ENCODE measurements at regions not wholly inside any gene's neighbourhood (a gene's known extent, or its start where the extent isn't known, plus 50 kb on each side); places are given as distances from the start of the nearest gene placed in this dataset.
"Not testable (repeated sequence)": the region's sequence is repeated elsewhere in the genome, so short reads cannot be mapped to it uniquely, and the experiment has no call there.

GRCh38 chr19:20472854-20473253 is 92.7 kb downstream of the ZNF737 start:
- H3K9ac ChIP-seq (ENCODE audit: low read length in 3 of 3), result no peak overlapping the region
- intact Hi-C loops (cut with DNase I), result no loop called here
- no peaks in the 10 kb centered on the region for H3K36me3 ChIP-seq (ENCODE audit: control insufficient read depth in 2 of 3, insufficient read depth in 3 of 3, low read length in 3 of 3)
- no peaks in the 10 kb centered on the region for H3K27me3 ChIP-seq (ENCODE audit: control insufficient read depth, insufficient read depth, low read length)
- TF ChIP-seq, protein P1, sequence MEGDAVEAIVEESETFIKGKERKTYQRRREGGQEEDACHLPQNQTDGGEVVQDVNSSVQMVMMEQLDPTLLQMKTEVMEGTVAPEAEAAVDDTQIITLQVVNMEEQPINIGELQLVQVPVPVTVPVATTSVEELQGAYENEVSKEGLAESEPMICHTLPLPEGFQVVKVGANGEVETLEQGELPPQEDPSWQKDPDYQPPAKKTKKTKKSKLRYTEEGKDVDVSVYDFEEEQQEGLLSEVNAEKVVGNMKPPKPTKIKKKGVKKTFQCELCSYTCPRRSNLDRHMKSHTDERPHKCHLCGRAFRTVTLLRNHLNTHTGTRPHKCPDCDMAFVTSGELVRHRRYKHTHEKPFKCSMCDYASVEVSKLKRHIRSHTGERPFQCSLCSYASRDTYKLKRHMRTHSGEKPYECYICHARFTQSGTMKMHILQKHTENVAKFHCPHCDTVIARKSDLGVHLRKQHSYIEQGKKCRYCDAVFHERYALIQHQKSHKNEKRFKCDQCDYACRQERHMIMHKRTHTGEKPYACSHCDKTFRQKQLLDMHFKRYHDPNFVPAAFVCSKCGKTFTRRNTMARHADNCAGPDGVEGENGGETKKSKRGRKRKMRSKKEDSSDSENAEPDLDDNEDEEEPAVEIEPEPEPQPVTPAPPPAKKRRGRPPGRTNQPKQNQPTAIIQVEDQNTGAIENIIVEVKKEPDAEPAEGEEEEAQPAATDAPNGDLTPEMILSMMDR (IDR thresholded peaks at IDR 0.05; ENCODE audit: borderline replicate concordance, extremely low read depth, insufficient read depth), result no peak
- no peaks in the 10 kb centered on the region for H3K9me3 ChIP-seq (ENCODE audit: control insufficient read depth in 2 of 3, insufficient read depth in 1 of 3, low read length in 3 of 3)
- H3K4me3 ChIP-seq (ENCODE audit: low read length in 3 of 3), result no peak overlapping the region
- no peak overlapping the region for H3K27ac ChIP-seq (ENCODE audit: low read depth in 2 of 2, low read length in 2 of 2)
- DNase-seq (no peak), FAIRE-seq (no peak)
- no peaks in the 10 kb centered on the region for H3K4me1 ChIP-seq (ENCODE audit: control insufficient read depth in 2 of 3, insufficient read depth in 2 of 3, low read depth in 1 of 3, low read length in 3 of 3)

DNA sequence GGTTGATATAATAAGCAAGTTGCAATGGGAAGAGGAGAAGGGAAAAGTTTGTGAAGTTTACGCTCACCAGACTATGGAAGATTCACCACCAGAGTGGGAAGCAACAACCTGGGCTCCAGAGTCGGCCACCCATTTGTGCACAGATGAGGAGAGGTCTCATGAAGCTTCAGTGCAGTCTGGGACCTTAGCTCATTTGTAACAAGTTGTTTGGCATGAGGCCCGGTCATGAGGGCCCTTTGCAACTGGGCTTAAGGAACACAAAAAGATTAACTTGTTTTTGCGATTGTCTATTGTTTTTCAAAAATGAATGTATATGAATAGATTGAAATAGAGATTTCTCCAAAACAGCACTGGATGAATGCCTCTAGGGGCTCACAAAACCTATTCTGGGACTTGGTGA is 94.2 kb downstream of the ZNF737 start:
- H3K27ac ChIP-seq (ENCODE audit: low read depth in 2 of 2, low read length in 2 of 2), result no peak overlapping the region
- H3K4me3 ChIP-seq (ENCODE audit: low read length in 3 of 3), result no peak overlapping the region
- no peaks in the 10 kb centered on the region for H3K36me3 ChIP-seq (ENCODE audit: control insufficient read depth in 2 of 3, insufficient read depth in 3 of 3, low read length in 3 of 3)
- H3K9me3 ChIP-seq (ENCODE audit: control insufficient read depth in 2 of 3, insufficient read depth in 1 of 3, low read length in 3 of 3), result no peaks in the 10 kb centered on the region
- no peaks in the 10 kb centered on the region for H3K27me3 ChIP-seq (ENCODE audit: control insufficient read depth, insufficient read depth, low read length)
- H3K4me1 ChIP-seq (ENCODE audit: control insufficient read depth in 2 of 3, insufficient read depth in 2 of 3, low read depth in 1 of 3, low read length in 3 of 3), result no peaks in the 10 kb centered on the region
- TF ChIP-seq, protein P1 (IDR thresholded peaks at IDR 0.05; ENCODE audit: borderline replicate concordance, extremely low read depth, insufficient read depth), result no peak
- H3K9ac ChIP-seq (ENCODE audit: low read length in 3 of 3), result no peak overlapping the region
- intact Hi-C loops (cut with DNase I), result no loop called here
- no peak for FAIRE-seq
- no peak for DNase-seq

DNA sequence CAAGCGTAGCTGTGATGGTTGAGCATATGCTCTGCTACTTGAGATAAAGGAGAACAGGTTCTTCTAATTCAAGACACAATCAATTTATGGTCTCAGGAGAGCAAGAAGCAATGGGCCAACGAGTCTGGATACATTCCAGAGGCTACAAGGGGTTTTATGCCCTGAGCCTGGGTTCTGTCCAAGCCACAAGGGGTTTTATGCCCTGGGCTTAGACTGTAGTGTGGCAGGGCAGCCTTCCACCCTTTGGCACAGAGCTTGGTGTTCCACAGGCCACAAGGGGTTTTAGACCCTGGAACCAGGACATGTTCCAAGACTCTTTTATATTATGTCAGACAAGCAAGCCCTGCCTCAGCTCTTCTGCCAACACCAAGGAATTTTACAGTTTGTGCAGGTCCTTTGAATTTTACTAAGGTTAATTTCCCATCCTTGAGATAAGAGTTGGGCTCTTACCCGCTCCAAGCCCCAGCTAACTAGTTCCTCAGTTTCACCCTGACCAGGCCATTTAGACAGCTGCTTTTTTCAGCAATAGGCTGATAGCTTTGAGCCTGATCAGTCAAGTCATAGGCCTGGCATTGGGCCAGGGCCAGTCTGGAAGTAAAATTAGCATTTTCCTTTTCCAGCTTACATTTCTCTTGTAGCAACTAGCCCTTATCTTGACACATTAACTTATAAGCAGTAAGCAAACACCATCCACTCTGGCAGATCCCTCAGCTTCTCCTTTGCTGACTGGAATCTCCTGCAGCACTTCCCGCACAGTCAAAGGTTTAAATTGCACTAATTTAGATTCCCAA is 95.0 kb downstream of the ZNF737 start:
- DNase-seq (peak in 1 of 5 donors; percentile 2), FAIRE-seq (no peak)
- Histone ChIP-seq H3K27ac (ENCODE audit: low read depth in 2 of 2, low read length in 2 of 2) (no peak overlapping the region), H3K36me3 (ENCODE audit: control insufficient read depth in 2 of 3, insufficient read depth in 3 of 3, low read length in 3 of 3) (no peaks in the 10 kb centered on the region), H3K9me3 (ENCODE audit: control insufficient read depth in 2 of 3, insufficient read depth in 1 of 3, low read length in 3 of 3) (no peaks in the 10 kb centered on the region), H3K4me3 (ENCODE audit: low read length in 3 of 3) (no peak overlapping the region), H3K27me3 (ENCODE audit: control insufficient read depth, insufficient read depth, low read length) (no peaks in the 10 kb centered on the region), H3K4me1 (ENCODE audit: control insufficient read depth in 2 of 3, insufficient read depth in 2 of 3, low read depth in 1 of 3, low read length in 3 of 3) (no peaks in the 10 kb centered on the region), H3K9ac (ENCODE audit: low read length in 3 of 3) (no peak overlapping the region)
- TF ChIP-seq, protein P1 (IDR thresholded peaks at IDR 0.05; ENCODE audit: borderline replicate concordance, extremely low read depth, insufficient read depth), result no peak
- intact Hi-C loops (cut with DNase I), result no loop called here

- DNase-seq; intact Hi-C loops (cut with DNase I); H3K9ac ChIP-seq (ENCODE audit: low read length in 3 of 3); H3K36me3 ChIP-seq (ENCODE audit: control insufficient read depth in 2 of 3, insufficient read depth in 3 of 3, low read length in 3 of 3); H3K27me3 ChIP-seq (ENCODE audit: control insufficient read depth, insufficient read depth, low read length); H3K4me3 ChIP-seq (ENCODE audit: low read length in 3 of 3); FAIRE-seq; H3K9me3 ChIP-seq (ENCODE audit: control insufficient read depth in 2 of 3, insufficient read depth in 1 of 3, low read length in 3 of 3); H3K4me1 ChIP-seq (ENCODE audit: control insufficient read depth in 2 of 3, insufficient read depth in 2 of 3, low read depth in 1 of 3, low read length in 3 of 3); H3K27ac ChIP-seq (ENCODE audit: low read depth in 2 of 2, low read length in 2 of 2): not testable (repeated sequence)
Observed at GRCh38 chr19:20466638-20466990, 99.0 kb downstream of the ZNF737 start.

- H3K27me3 ChIP-seq (ENCODE audit: control insufficient read depth, insufficient read depth, low read length); H3K4me1 ChIP-seq (ENCODE audit: control insufficient read depth in 2 of 3, insufficient read depth in 2 of 3, low read depth in 1 of 3, low read length in 3 of 3); H3K36me3 ChIP-seq (ENCODE audit: control insufficient read depth in 2 of 3, insufficient read depth in 3 of 3, low read length in 3 of 3); H3K9me3 ChIP-seq (ENCODE audit: control insufficient read depth in 2 of 3, insufficient read depth in 1 of 3, low read length in 3 of 3); FAIRE-seq; intact Hi-C loops (cut with DNase I); DNase-seq; H3K4me3 ChIP-seq (ENCODE audit: low read length in 3 of 3); H3K9ac ChIP-seq (ENCODE audit: low read length in 3 of 3); H3K27ac ChIP-seq (ENCODE audit: low read depth in 2 of 2, low read length in 2 of 2): not testable (repeated sequence)
Observed at GRCh38 chr19:20465922-20466637, 99.5 kb downstream of the ZNF737 start.

Data from kidney (tissue), 13 donors.